ENCODE measurements at regions not wholly inside any gene's neighbourhood (a gene's known extent, or its start where the extent isn't known, plus 50 kb on each side); places are given as distances from the start of the nearest gene placed in this dataset.

- 61% methylated on average over 8 of the region's 8 CpGs for WGBS
- TF ChIP-seq POLR2AphosphoS5 (IDR thresholded peaks at IDR 0.05) (no peak), CTCF (IDR thresholded peaks at IDR 0.05) (no peak), EP300 (IDR thresholded peaks at IDR 0.05) (no peak)
- no peak for DNase-seq (ENCODE audit: low spot score in 2 of 2)
Measured at GRCh38 chr21:35102488-35103371, 53.6 kb upstream of the RUNX1 start.

DNA sequence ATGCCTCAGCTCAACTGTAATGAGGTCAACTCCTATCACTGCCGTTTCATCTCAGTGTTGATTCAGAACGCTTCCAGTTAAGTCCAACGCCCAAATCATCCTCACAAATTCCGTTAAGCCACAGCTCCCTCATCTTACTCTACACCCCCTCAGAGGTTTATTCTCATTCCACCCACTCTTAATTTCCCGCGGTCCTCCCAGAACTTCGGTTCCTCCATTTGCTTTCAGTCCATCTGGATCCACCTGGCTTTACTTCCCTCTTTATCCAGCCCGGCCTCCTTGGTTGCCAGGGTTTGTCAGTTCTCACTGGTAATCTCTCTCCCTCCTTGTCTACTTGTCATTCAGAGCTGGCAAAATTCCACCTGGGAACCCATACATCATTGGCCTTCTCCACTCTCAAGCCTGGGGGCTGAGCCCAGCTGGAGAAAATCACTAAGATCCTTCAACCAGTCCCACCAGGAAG lies 51.3 kb upstream of the RUNX1 start:
- Histone ChIP-seq H3K27me3 (no peaks in the 10 kb centered on the region), H3K27ac (no peak overlapping the region), H3K4me1 (no peaks in the 10 kb centered on the region), H3K9me3 (no peaks in the 10 kb centered on the region), H3K4me3 (no peak overlapping the region), H3K36me3 (no peaks in the 10 kb centered on the region)
- DNase-seq (ENCODE audit: low spot score in 2 of 2) = no peak
- 84% methylated on average over 8 of the region's 8 CpGs for WGBS
- TF ChIP-seq POLR2A (IDR thresholded peaks at IDR 0.05) (no peak), POLR2AphosphoS5 (IDR thresholded peaks at IDR 0.05) (no peak), EP300 (IDR thresholded peaks at IDR 0.05) (no peak), CTCF (IDR thresholded peaks at IDR 0.05) (no peak)

More at GRCh38 chr21:35102488-35103371, 53.6 kb upstream of the RUNX1 start:
- no peak overlapping the region for H3K4me3 ChIP-seq
- H3K36me3 ChIP-seq = no peaks in the 10 kb centered on the region
- no peaks in the 10 kb centered on the region for H3K27me3 ChIP-seq
- H3K4me1 ChIP-seq = no peaks in the 10 kb centered on the region
- no peak overlapping the region for H3K27ac ChIP-seq
- no peaks in the 10 kb centered on the region for H3K9me3 ChIP-seq

DNA sequence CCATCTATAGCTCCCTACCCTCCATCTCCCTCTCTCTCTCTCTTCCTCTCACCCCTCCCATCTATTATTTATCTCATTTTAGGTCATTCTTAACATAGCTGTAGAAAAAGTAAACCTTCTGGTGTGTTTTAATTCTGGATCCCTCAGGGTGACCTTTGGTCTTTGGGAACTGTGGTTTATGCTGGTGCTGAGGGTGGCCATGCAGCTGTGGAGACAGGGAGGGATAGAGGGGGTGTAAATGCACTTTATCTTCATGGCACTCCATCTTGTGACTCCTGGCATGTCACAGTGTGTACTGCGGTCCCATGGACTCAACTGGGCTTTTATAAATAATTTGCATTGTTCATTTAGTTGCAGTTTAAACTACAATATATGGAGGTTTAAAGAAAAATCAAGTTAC lies 50.2 kb upstream of the RUNX1 start:
- no peak for TF ChIP-seq POLR2A (IDR thresholded peaks at IDR 0.05)
- TF ChIP-seq POLR2AphosphoS5 (IDR thresholded peaks at IDR 0.05) = no peak
- TF ChIP-seq EP300 (IDR thresholded peaks at IDR 0.05) = no peak
- no peak for TF ChIP-seq CTCF (IDR thresholded peaks at IDR 0.05)
- 97% methylated on average over 1 of the region's 1 CpG for WGBS

More for the DNA sequence above, 50.2 kb upstream of the RUNX1 start:
- H3K27ac ChIP-seq = no peak overlapping the region
- H3K27me3 ChIP-seq = no peaks in the 10 kb centered on the region
- H3K36me3 ChIP-seq = no peaks in the 10 kb centered on the region
- no peak for DNase-seq (ENCODE audit: low spot score in 2 of 2)
- no peak overlapping the region for H3K4me3 ChIP-seq
- no peaks in the 10 kb centered on the region for H3K9me3 ChIP-seq
- H3K4me1 ChIP-seq = no peaks in the 10 kb centered on the region

Measured in suprapubic skin (tissue), 4 donors.